HEK293 (cell line): ENCODE measurements at regions not wholly inside any gene's neighbourhood (a gene's known extent, or its start where the extent isn't known, plus 50 kb on each side); places are given as distances from the start of the nearest gene placed in this dataset.

Source experiments
- GLI4 ChIP-seq: fragments of 450-650 bp; formaldehyde crosslinking; IDR thresholded peaks from 2 replicates; pipeline ENCODE4 v1.5.1; 2016; ENCODE audit warnings: missing biosample characterization, missing genetic modification characterization
- ZFP41 ChIP-seq: fragments of 450-650 bp; formaldehyde crosslinking; IDR thresholded peaks from 2 replicates; pipeline ENCODE4 v1.5.1; 2016; ENCODE audit warnings: missing biosample characterization, missing genetic modification characterization, borderline replicate concordance
- ZNF157 ChIP-seq: fragments of 450-650 bp; formaldehyde crosslinking; IDR thresholded peaks from 2 replicates; pipeline ENCODE4 v1.5.1; 2016; ENCODE audit warnings: missing biosample characterization, missing genetic modification characterization
- ZNF239 ChIP-seq: fragments of 450-650 bp; formaldehyde crosslinking; IDR thresholded peaks from 2 replicates; pipeline ENCODE4 v1.5.1; 2016; ENCODE audit warnings: missing biosample characterization, missing genetic modification characterization
- ZNF404 ChIP-seq: fragments of 450-650 bp; formaldehyde crosslinking; IDR thresholded peaks from 2 replicates; pipeline ENCODE4 v1.5.1; 2017; ENCODE audit warnings: missing biosample characterization, missing genetic modification characterization
- TF ChIP-seq, protein P1 (sequence below): fragments of 450-650 bp; formaldehyde crosslinking; IDR thresholded peaks from 2 replicates; pipeline ENCODE4 v1.5.1; 2016; ENCODE audit warnings: missing biosample characterization, missing genetic modification characterization
- TF ChIP-seq, protein P2 (sequence below): fragments of 450-650 bp; formaldehyde crosslinking; IDR thresholded peaks from 2 replicates; pipeline ENCODE4 v1.5.1; 2016; ENCODE audit warnings: missing biosample characterization, missing genetic modification characterization

DNA sequence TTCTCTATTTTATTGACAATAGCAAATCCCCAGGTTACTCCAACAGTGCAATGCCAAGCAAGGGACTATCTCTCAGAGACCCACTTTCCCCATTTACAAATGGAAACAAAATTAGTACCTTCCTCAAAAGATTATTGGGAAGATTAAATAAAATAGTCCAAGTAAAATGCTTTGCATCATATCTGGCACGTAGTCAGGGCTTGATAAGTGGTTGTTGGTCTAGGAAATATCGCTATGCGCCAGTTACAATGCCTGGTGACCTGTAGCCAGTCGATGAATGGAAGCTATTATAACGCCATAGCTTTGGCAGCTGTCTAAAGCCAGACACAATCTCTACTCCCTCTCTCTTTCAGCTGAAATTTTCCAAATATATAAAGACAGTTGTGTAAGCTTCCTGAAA, 220.3 kb downstream of the RAP2A start:
- TF ChIP-seq ZNF157 (no peak), ZFP41 (no peak), GLI4 (tag by site-specific recombination) (no peak), ZNF239 (no peak), ZNF404 (tag by site-specific recombination) (no peak)
- TF ChIP-seq, protein P1, sequence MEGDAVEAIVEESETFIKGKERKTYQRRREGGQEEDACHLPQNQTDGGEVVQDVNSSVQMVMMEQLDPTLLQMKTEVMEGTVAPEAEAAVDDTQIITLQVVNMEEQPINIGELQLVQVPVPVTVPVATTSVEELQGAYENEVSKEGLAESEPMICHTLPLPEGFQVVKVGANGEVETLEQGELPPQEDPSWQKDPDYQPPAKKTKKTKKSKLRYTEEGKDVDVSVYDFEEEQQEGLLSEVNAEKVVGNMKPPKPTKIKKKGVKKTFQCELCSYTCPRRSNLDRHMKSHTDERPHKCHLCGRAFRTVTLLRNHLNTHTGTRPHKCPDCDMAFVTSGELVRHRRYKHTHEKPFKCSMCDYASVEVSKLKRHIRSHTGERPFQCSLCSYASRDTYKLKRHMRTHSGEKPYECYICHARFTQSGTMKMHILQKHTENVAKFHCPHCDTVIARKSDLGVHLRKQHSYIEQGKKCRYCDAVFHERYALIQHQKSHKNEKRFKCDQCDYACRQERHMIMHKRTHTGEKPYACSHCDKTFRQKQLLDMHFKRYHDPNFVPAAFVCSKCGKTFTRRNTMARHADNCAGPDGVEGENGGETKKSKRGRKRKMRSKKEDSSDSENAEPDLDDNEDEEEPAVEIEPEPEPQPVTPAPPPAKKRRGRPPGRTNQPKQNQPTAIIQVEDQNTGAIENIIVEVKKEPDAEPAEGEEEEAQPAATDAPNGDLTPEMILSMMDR (tag by site-specific recombination), result no peak
- TF ChIP-seq, protein P2, sequence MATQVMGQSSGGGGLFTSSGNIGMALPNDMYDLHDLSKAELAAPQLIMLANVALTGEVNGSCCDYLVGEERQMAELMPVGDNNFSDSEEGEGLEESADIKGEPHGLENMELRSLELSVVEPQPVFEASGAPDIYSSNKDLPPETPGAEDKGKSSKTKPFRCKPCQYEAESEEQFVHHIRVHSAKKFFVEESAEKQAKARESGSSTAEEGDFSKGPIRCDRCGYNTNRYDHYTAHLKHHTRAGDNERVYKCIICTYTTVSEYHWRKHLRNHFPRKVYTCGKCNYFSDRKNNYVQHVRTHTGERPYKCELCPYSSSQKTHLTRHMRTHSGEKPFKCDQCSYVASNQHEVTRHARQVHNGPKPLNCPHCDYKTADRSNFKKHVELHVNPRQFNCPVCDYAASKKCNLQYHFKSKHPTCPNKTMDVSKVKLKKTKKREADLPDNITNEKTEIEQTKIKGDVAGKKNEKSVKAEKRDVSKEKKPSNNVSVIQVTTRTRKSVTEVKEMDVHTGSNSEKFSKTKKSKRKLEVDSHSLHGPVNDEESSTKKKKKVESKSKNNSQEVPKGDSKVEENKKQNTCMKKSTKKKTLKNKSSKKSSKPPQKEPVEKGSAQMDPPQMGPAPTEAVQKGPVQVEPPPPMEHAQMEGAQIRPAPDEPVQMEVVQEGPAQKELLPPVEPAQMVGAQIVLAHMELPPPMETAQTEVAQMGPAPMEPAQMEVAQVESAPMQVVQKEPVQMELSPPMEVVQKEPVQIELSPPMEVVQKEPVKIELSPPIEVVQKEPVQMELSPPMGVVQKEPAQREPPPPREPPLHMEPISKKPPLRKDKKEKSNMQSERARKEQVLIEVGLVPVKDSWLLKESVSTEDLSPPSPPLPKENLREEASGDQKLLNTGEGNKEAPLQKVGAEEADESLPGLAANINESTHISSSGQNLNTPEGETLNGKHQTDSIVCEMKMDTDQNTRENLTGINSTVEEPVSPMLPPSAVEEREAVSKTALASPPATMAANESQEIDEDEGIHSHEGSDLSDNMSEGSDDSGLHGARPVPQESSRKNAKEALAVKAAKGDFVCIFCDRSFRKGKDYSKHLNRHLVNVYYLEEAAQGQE (tag by site-specific recombination), result no peak
